ENCODE measurements at regions not wholly inside any gene's neighbourhood (a gene's known extent, or its start where the extent isn't known, plus 50 kb on each side); places are given as distances from the start of the nearest gene placed in this dataset.

GRCh38 chr6:86205980-86206379 lies 563.3 kb upstream of the SYNCRIP start:
- no peak for TF ChIP-seq CTCF (IDR thresholded peaks at IDR 0.05)
- no peak for TF ChIP-seq POLR2A (IDR thresholded peaks at IDR 0.05)

Data from body of pancreas (tissue), 4 donors.